ENCODE measurements at regions not wholly inside any gene's neighbourhood (a gene's known extent, or its start where the extent isn't known, plus 50 kb on each side); places are given as distances from the start of the nearest gene placed in this dataset.

- TF ChIP-seq CTCF (conservative IDR thresholded peaks at IDR 0.05 in 1 of 2, IDR thresholded peaks at IDR 0.05 in 1 of 2; ENCODE audit: extremely low read depth in 1 of 2, insufficient read depth in 1 of 2, low read depth in 1 of 2, low read length in 2 of 2), result no peak
- TF ChIP-seq EZH2 (IDR thresholded peaks at IDR 0.05; ENCODE audit: borderline replicate concordance, low read length), result no peak
These were observed 206.8 kb upstream of the SMLR1 start for GRCh38 chr6:130620338-130620781.

Data from mammary epithelial cell (primary cell).